Neural progenitor cell (in vitro differentiated cells): ENCODE measurements at regions not wholly inside any gene's neighbourhood (a gene's known extent, or its start where the extent isn't known, plus 50 kb on each side); places are given as distances from the start of the nearest gene placed in this dataset.
A peak's percentile ranks its signal among the peaks of the same experiment; 100 is the strongest.

Source experiments
- DNase-seq: peaks from one replicate; pipeline ENCODE4 v3.0.0-alpha.2; 2016; ENCODE audit warnings: low spot score
- H2AFZ ChIP-seq: fragments of 200-600 bp; sonication (generic); replicated peaks from 2 replicates; pipeline ENCODE4 v1.6.1; 2016; ENCODE audit warnings: antibody characterized with exemption
- H3F3A ChIP-seq: fragments of 200-600 bp; sonication (generic); 2 replicates; pipeline ENCODE4 v1.6.1; 2016; ENCODE audit warnings: antibody characterized with exemption, low read depth
- H3K27ac ChIP-seq: fragments of 200-600 bp; sonication (generic); 2 replicates; pipeline ENCODE4 v1.5.1; 2016; ENCODE audit warnings: mild to moderate bottlenecking
- H3K27me3 ChIP-seq: fragments of 200-600 bp; sonication (generic); 2 replicates; pipeline ENCODE4 v1.6.1; 2016; ENCODE audit warnings: mild to moderate bottlenecking, moderate library complexity
- H3K36me3 ChIP-seq: fragments of 200-600 bp; sonication (generic); 2 replicates; pipeline ENCODE4 v1.5.1; 2016
- H3K4me1 ChIP-seq: fragments of 200-600 bp; sonication (generic); 2 replicates; pipeline ENCODE4 v1.6.1; 2016; ENCODE audit warnings: mixed run types
- H3K4me2 ChIP-seq: fragments of 200-600 bp; sonication (generic); 2 replicates; pipeline ENCODE4 v1.6.1; 2016
- H3K4me3 ChIP-seq: fragments of 200-600 bp; sonication (generic); 2 replicates; pipeline ENCODE4 v1.5.1; 2016
- H3K79me2 ChIP-seq: fragments of 200-600 bp; sonication (generic); 2 replicates; pipeline ENCODE4 v1.6.1; 2016; ENCODE audit warnings: low read depth
- H3K9ac ChIP-seq: fragments of 200-600 bp; sonication (generic); 2 replicates; pipeline ENCODE4 v1.6.1; 2016
- H3K9me3 ChIP-seq: fragments of 200-600 bp; sonication (generic); 2 replicates; pipeline ENCODE4 v1.5.1; 2016; ENCODE audit warnings: low read depth
- H4K20me1 ChIP-seq: fragments of 200-600 bp; sonication (generic); 2 replicates; pipeline ENCODE4 v1.6.1; 2016; ENCODE audit warnings: low read depth
- H3K27ac Mint-ChIP-seq: 3 replicates; pipeline ENCODE4 v1.8.0; 2021; ENCODE audit warnings: mixed read lengths
- H3K27me3 Mint-ChIP-seq: 2 replicates; pipeline ENCODE4 v1.8.0; 2022; ENCODE audit warnings: low read depth, mild to moderate bottlenecking, inconsistent platforms, moderate library complexity, mixed read lengths; ENCODE audit not compliant: insufficient read depth
- H3K36me3 Mint-ChIP-seq: 3 replicates; pipeline ENCODE4 v1.8.0; 2021; ENCODE audit warnings: mixed read lengths
- H3K4me1 Mint-ChIP-seq: 3 replicates; pipeline ENCODE4 v1.8.0; 2021; ENCODE audit warnings: mixed read lengths
- H3K4me3 Mint-ChIP-seq: 3 replicates; pipeline ENCODE4 v1.8.0; 2021; ENCODE audit warnings: mild to moderate bottlenecking, moderate library complexity, mixed read lengths
- H3K9me3 Mint-ChIP-seq: 3 replicates; pipeline ENCODE4 v1.8.0; 2020; ENCODE audit warnings: mixed read lengths
- EZH2 ChIP-seq: fragments of 200-600 bp; sonication (generic); IDR thresholded peaks from 2 replicates; pipeline ENCODE4 v1.6.1; 2017; ENCODE audit warnings: antibody characterized with exemption, mild to moderate bottlenecking, moderate library complexity
- EZH2phosphoT487 ChIP-seq: fragments of 200-600 bp; sonication (generic); IDR thresholded peaks from 2 replicates; pipeline ENCODE4 v1.6.1; 2017; ENCODE audit warnings: antibody characterized with exemption
- TF ChIP-seq, protein P1 (sequence below): fragments of 200-600 bp; sonication (generic); IDR thresholded peaks from 2 replicates; pipeline ENCODE4 v1.5.1; 2017; ENCODE audit warnings: antibody characterized with exemption, mild to moderate bottlenecking

DNA sequence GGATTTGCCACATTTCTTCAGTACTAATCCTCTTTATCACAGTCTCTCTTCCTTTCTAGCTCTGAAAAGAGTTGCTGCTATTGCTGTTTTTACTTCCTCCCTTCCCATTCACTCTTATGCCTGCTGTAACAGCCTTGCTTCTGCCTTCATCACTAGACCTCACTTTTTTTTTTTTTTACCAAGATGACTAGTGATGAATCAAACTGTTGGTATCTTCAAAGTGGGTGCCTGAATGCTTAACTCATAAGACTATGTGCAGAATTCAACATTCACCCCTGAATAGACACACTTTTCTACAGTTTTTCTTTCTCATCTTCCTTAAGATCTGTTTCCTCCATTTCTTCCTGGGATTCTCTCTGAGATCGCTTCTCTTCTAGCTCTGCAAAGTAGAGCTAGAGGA, 217.2 kb upstream of the HTR2A start:
- Histone ChIP-seq H3K36me3 (no peaks in the 10 kb centered on the region), H2AFZ (peak overlapping the region; percentile 14), H3K27ac (no peak overlapping the region), H3K9me3 (no peaks in the 10 kb centered on the region), H3K4me1 (peaks cover 33% of the 10 kb centered on the region), H3K9ac (no peak overlapping the region), H3K4me2 (peak overlapping the region; percentile 52), H3K27me3 (no peaks in the 10 kb centered on the region), H4K20me1 (no peaks in the 10 kb centered on the region), H3K4me3 (no peak overlapping the region), H3F3A (peaks cover 48% of the 10 kb centered on the region), H3K79me2 (no peaks in the 10 kb centered on the region)
- peaks cover 2% of the 10 kb centered on the region for H3K9me3 Mint-ChIP-seq
- H3K27me3 Mint-ChIP-seq = peaks cover 1% of the 10 kb centered on the region
- H3K4me1 Mint-ChIP-seq = peaks cover 23% of the 10 kb centered on the region
- TF ChIP-seq, protein P1, sequence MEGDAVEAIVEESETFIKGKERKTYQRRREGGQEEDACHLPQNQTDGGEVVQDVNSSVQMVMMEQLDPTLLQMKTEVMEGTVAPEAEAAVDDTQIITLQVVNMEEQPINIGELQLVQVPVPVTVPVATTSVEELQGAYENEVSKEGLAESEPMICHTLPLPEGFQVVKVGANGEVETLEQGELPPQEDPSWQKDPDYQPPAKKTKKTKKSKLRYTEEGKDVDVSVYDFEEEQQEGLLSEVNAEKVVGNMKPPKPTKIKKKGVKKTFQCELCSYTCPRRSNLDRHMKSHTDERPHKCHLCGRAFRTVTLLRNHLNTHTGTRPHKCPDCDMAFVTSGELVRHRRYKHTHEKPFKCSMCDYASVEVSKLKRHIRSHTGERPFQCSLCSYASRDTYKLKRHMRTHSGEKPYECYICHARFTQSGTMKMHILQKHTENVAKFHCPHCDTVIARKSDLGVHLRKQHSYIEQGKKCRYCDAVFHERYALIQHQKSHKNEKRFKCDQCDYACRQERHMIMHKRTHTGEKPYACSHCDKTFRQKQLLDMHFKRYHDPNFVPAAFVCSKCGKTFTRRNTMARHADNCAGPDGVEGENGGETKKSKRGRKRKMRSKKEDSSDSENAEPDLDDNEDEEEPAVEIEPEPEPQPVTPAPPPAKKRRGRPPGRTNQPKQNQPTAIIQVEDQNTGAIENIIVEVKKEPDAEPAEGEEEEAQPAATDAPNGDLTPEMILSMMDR = no peak
- TF ChIP-seq EZH2phosphoT487 = no peak
- no peak for TF ChIP-seq EZH2
- DNase-seq = peak; percentile 18
- H3K4me3 Mint-ChIP-seq = no peak overlapping the region
- no peak overlapping the region for H3K27ac Mint-ChIP-seq
- H3K36me3 Mint-ChIP-seq = no peaks in the 10 kb centered on the region

DNA sequence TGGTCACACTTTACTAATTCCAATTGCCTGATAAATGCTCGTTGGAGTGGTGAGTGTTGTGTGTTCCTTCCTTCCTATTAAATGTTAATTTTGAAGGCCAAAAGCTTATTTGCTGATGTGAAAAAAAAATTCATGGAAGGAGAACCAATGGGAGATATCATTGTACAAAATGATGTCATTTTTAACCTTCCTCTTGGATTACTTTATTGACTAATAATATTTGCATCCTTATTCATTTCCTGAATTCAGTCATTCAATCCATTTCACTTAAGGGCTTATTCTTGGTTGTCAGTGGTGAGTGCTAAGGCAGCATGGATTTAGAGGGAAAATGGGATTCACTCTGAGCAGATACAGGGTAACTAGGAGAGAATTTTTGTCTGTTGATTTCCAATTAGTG, 216.0 kb upstream of the HTR2A start:
- Histone ChIP-seq H3K27ac (peak overlapping the region; percentile 80), H3K4me3 (no peak overlapping the region), H2AFZ (no peak overlapping the region), H3K9me3 (no peaks in the 10 kb centered on the region), H3K4me2 (peak overlapping the region; percentile 52), H3K9ac (no peak overlapping the region), H3F3A (peaks cover 48% of the 10 kb centered on the region), H3K79me2 (no peaks in the 10 kb centered on the region), H3K4me1 (peaks cover 33% of the 10 kb centered on the region), H4K20me1 (no peaks in the 10 kb centered on the region), H3K27me3 (no peaks in the 10 kb centered on the region), H3K36me3 (no peaks in the 10 kb centered on the region)
- no peak overlapping the region for H3K27ac Mint-ChIP-seq
- no peak for TF ChIP-seq EZH2phosphoT487
- TF ChIP-seq EZH2 = no peak
- TF ChIP-seq, protein P1 = no peak
- no peak overlapping the region for H3K4me3 Mint-ChIP-seq
- peaks cover 2% of the 10 kb centered on the region for H3K27me3 Mint-ChIP-seq
- no peak for DNase-seq
- no peaks in the 10 kb centered on the region for H3K36me3 Mint-ChIP-seq
- peaks cover 2% of the 10 kb centered on the region for H3K9me3 Mint-ChIP-seq
- H3K4me1 Mint-ChIP-seq = peaks cover 23% of the 10 kb centered on the region

DNA sequence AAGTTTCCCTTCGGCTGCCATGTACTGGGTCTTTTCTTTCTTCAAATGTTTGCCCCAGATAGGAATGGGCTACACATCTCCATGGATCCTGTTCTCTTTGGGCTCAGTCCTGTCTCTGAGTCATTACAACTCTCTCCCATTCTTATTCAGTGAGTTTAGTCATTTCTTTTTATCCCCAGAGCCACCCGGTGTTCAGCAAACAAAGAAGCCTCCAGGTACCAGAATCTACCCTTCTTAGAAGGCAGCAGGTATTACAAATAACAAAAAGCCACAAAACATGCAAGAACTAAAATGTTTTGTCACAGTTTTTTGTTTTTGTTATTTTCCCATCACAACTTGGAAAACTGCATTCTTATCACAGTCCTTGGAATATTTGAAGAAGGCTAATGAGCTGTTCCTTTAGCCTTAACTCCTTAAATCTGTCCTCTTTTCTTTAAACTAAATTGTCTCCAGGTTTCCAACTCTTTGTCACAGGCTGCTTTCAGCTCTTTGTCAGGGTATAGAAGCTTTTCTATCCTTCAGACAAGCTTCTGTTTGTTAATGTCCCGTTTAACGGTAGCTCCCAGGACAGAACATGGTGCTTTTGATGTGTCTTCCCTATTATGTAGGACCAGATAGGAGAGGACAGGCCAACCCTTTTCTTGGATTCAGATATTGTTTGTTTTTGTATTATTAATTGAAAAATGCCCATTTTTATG, 215.5 kb upstream of the HTR2A start:
- Histone ChIP-seq H3K36me3 (no peaks in the 10 kb centered on the region), H3K79me2 (no peaks in the 10 kb centered on the region), H3K9ac (no peak overlapping the region), H3K27me3 (no peaks in the 10 kb centered on the region), H3K9me3 (no peaks in the 10 kb centered on the region), H3K27ac (peak overlapping the region; percentile 80), H2AFZ (no peak overlapping the region), H3K4me3 (no peak overlapping the region), H3F3A (peaks cover 48% of the 10 kb centered on the region), H3K4me1 (peaks cover 33% of the 10 kb centered on the region), H4K20me1 (no peaks in the 10 kb centered on the region), H3K4me2 (peak overlapping the region; percentile 52)
- Mint-ChIP-seq H3K36me3 (no peaks in the 10 kb centered on the region), H3K27ac (peak overlapping the region; percentile 78), H3K9me3 (peaks cover 2% of the 10 kb centered on the region), H3K4me1 (peaks cover 23% of the 10 kb centered on the region), H3K4me3 (no peak overlapping the region), H3K27me3 (peaks cover 2% of the 10 kb centered on the region)
- no peak for TF ChIP-seq EZH2phosphoT487
- DNase-seq = peak; percentile 65

- no peak overlapping the region for H2AFZ ChIP-seq
- H3K79me2 ChIP-seq = no peaks in the 10 kb centered on the region
- no peaks in the 10 kb centered on the region for H3K36me3 ChIP-seq
- H3K4me3 Mint-ChIP-seq = no peak overlapping the region
- H3K27me3 ChIP-seq = no peaks in the 10 kb centered on the region
- no peak overlapping the region for H3K4me3 ChIP-seq
- H3K27me3 Mint-ChIP-seq = peaks cover 2% of the 10 kb centered on the region
- H4K20me1 ChIP-seq = no peaks in the 10 kb centered on the region
- TF ChIP-seq EZH2phosphoT487 = no peak
- no peak for DNase-seq
- H3K9ac ChIP-seq = no peak overlapping the region
- peak overlapping the region; percentile 80 for H3K27ac ChIP-seq
- peaks cover 2% of the 10 kb centered on the region for H3K9me3 Mint-ChIP-seq
- H3K4me2 ChIP-seq = no peak overlapping the region
- no peaks in the 10 kb centered on the region for H3K9me3 ChIP-seq
- H3K4me1 ChIP-seq = peaks cover 33% of the 10 kb centered on the region
- H3F3A ChIP-seq = peaks cover 48% of the 10 kb centered on the region
- no peaks in the 10 kb centered on the region for H3K36me3 Mint-ChIP-seq
- H3K27ac Mint-ChIP-seq = peak overlapping the region; percentile 46
- peaks cover 23% of the 10 kb centered on the region for H3K4me1 Mint-ChIP-seq
Observed at GRCh38 chr13:47111499-47111898, 214.6 kb upstream of the HTR2A start.
